H1 (cell line): ENCODE measurements at regions not wholly inside any gene's neighbourhood (a gene's known extent, or its start where the extent isn't known, plus 50 kb on each side); places are given as distances from the start of the nearest gene placed in this dataset.

ENCODE experiments used
- CTCF ChIA-PET: fragments of 300-600 bp; sonication (Branson Sonifier 250); formaldehyde crosslinking; loops from one replicate; lab custom pipeline; 2021; ENCODE audit not compliant: partially characterized antibody; lab: Charles Lee
- POLR2A ChIA-PET: fragments of 300-600 bp; sonication (Branson Sonifier 250); formaldehyde crosslinking; loops from one replicate; lab custom pipeline; 2021; ENCODE audit warnings: inconsistent platforms; ENCODE audit not compliant: partially characterized antibody; lab: Charles Lee
- DNase-seq, 2 experiments: peaks; one replicate each; pipeline versions ENCODE4 v3.0.0 to v3.0.0-alpha.2; 2010 to 2022; ENCODE audit warnings: low spot score in 2 of 2, low read depth in 1 of 2, mixed read lengths in 1 of 2
- FAIRE-seq: peaks from 2 replicates; lab custom pipeline; 2011; peaks lifted over from hg19 to GRCh38; lab: Jason Lieb, UNC
- H2AFZ ChIP-seq: 2 replicates; pipeline ENCODE4 v1.8.1; 2012; ENCODE audit warnings: low read length, inconsistent platforms
- H2AK5ac ChIP-seq: 2 replicates; pipeline ENCODE4 v1.6.1; 2013; ENCODE audit warnings: low read depth, low read length
- H2BK120ac ChIP-seq: replicated peaks from 2 replicates; pipeline ENCODE3; 2013; ENCODE audit warnings: low read depth, low read length, inconsistent platforms
- H2BK12ac ChIP-seq: 2 replicates; pipeline ENCODE4 v1.6.1; 2013; ENCODE audit warnings: low read depth, low read length
- H2BK15ac ChIP-seq: 2 replicates; pipeline ENCODE4 v1.6.1; 2013; ENCODE audit warnings: low read length
- H2BK20ac ChIP-seq: 2 replicates; pipeline ENCODE4 v1.6.1; 2013; ENCODE audit warnings: low read length
- H2BK5ac ChIP-seq: 2 replicates; pipeline ENCODE4 v1.6.1; 2013; ENCODE audit warnings: low read depth, low read length
- H3K14ac ChIP-seq: 2 replicates; pipeline ENCODE4 v1.6.1; 2013; ENCODE audit warnings: inconsistent platforms; ENCODE audit not compliant: insufficient read length
- H3K18ac ChIP-seq: 2 replicates; pipeline ENCODE4 v1.6.1; 2013; ENCODE audit warnings: low read length; ENCODE audit errors: extremely low read depth
- H3K23ac ChIP-seq: 2 replicates; pipeline ENCODE4 v1.6.1; 2013; ENCODE audit warnings: inconsistent platforms; ENCODE audit not compliant: insufficient read length
- H3K23me2 ChIP-seq: 2 replicates; pipeline ENCODE4 v1.6.1; 2013; ENCODE audit warnings: low read depth, low read length
- H3K27ac ChIP-seq: 2 replicates; pipeline ENCODE4 v1.6.1; 2011; ENCODE audit warnings: low read depth, low read length, inconsistent platforms
- H3K27me3 ChIP-seq, 4 experiments: replicated peaks in 1 of 4; 1 replicate in 1 of 4; 2 replicates in 3 of 4; pipeline versions ENCODE4 v1.6.1 to v1.8.1; 2011 to 2013; ENCODE audit warnings: low read length in 3 of 4, mild to moderate bottlenecking in 3 of 4, inconsistent platforms in 2 of 4, mixed read lengths in 2 of 4, moderate library complexity in 1 of 4; ENCODE audit not compliant: control insufficient read depth in 3 of 4, insufficient read depth in 3 of 4; ENCODE audit errors: extremely low read depth in 1 of 4
- H3K36me3 ChIP-seq, 4 experiments: 2 replicates each; pipeline versions ENCODE4 v1.6.1 to v1.8.1; 2011 to 2013; ENCODE audit warnings: mild to moderate bottlenecking in 4 of 4, low read length in 3 of 4, moderate library complexity in 2 of 4, control low read depth in 1 of 4, inconsistent platforms in 1 of 4; ENCODE audit not compliant: insufficient read depth in 4 of 4, control insufficient read depth in 2 of 4
- H3K4ac ChIP-seq: replicated peaks from 2 replicates; pipeline ENCODE3; 2013; ENCODE audit warnings: low read length, low read depth, mixed read lengths, inconsistent platforms; ENCODE audit not compliant: insufficient read length
- H3K4me1 ChIP-seq, 4 experiments: replicated peaks in 1 of 4; 1 replicate in 1 of 4; 2 replicates in 3 of 4; pipeline versions ENCODE4 v1.6.1 to v1.8.1; 2011 to 2013; ENCODE audit warnings: low read length in 3 of 4, inconsistent platforms in 2 of 4, mixed read lengths in 1 of 4; ENCODE audit not compliant: insufficient read depth in 4 of 4, control insufficient read depth in 3 of 4
- H3K4me2 ChIP-seq, 2 experiments: 2 replicates each; pipeline versions ENCODE4 v1.6.1 to v1.8.1; 2011 to 2013; ENCODE audit warnings: low read depth in 2 of 2, low read length in 2 of 2, control low read depth in 1 of 2, inconsistent platforms in 1 of 2, mild to moderate bottlenecking in 1 of 2; ENCODE audit not compliant: insufficient read depth in 1 of 2
- H3K4me3 ChIP-seq, 4 experiments: fragments of 200-600, 300-600 bp in 1 of 4; sonication (generic), shearing (Covaris generic), sonication (Bioruptor Twin) in 1 of 4; 2 replicates each; pipeline versions ENCODE4 v1.5.1 to v1.8.1; 2011 to 2016; ENCODE audit warnings: low read length in 4 of 4, low read depth in 3 of 4, control low read depth in 2 of 4, inconsistent platforms in 2 of 4, mild to moderate bottlenecking in 2 of 4, mixed read lengths in 1 of 4, moderate library complexity in 1 of 4; ENCODE audit not compliant: insufficient read depth in 2 of 4; ENCODE audit errors: extremely low read depth in 1 of 4
- H3K56ac ChIP-seq: replicated peaks from 2 replicates; pipeline ENCODE3; 2013; ENCODE audit warnings: low read depth, mild to moderate bottlenecking, mixed read lengths, low read length, inconsistent platforms; ENCODE audit not compliant: insufficient read length
- H3K79me1 ChIP-seq: 2 replicates; pipeline ENCODE4 v1.6.1; 2013; ENCODE audit warnings: low read depth, low read length, control low read depth
- H3K79me2 ChIP-seq, 2 experiments: 2 replicates each; pipeline versions ENCODE4 v1.6.1 to v1.8.1; 2012 to 2013; ENCODE audit warnings: low read length in 2 of 2, mild to moderate bottlenecking in 2 of 2, inconsistent platforms in 1 of 2; ENCODE audit not compliant: insufficient read depth in 2 of 2, control insufficient read depth in 1 of 2
- H3K9ac ChIP-seq, 4 experiments: replicated peaks in 1 of 4; 1 replicate in 1 of 4; 2 replicates in 3 of 4; pipeline versions ENCODE4 v1.6.1 to v1.8.1; 2011 to 2013; ENCODE audit warnings: low read depth in 3 of 4, low read length in 3 of 4, control low read depth in 2 of 4, mild to moderate bottlenecking in 2 of 4, moderate library complexity in 2 of 4, inconsistent platforms in 1 of 4; ENCODE audit errors: extremely low read depth in 1 of 4
- H3K9me3 ChIP-seq, 2 experiments: 2 replicates each; pipeline versions ENCODE4 v1.6.1 to v1.8.1; 2012 to 2013; ENCODE audit warnings: mild to moderate bottlenecking in 2 of 2, moderate library complexity in 2 of 2, control low read depth in 1 of 2, inconsistent platforms in 1 of 2, low read depth in 1 of 2, low read length in 1 of 2, mixed read lengths in 1 of 2; ENCODE audit not compliant: insufficient read depth in 2 of 2
- H4K20me1 ChIP-seq, 2 experiments: replicated peaks in 1 of 2; 2 replicates each; pipeline versions ENCODE3 to v1.8.1; 2011 to 2013; ENCODE audit warnings: inconsistent platforms in 2 of 2, low read length in 2 of 2, mild to moderate bottlenecking in 1 of 2; ENCODE audit not compliant: insufficient read depth in 2 of 2, control insufficient read depth in 1 of 2
- H4K5ac ChIP-seq: 2 replicates; pipeline ENCODE4 v1.6.1; 2013; ENCODE audit warnings: low read length, low read depth, mixed read lengths, inconsistent platforms; ENCODE audit not compliant: insufficient read length
- H4K8ac ChIP-seq: 2 replicates; pipeline ENCODE4 v1.8.0; 2013; ENCODE audit warnings: mild to moderate bottlenecking, moderate library complexity, low read length, inconsistent platforms; ENCODE audit not compliant: insufficient read depth; ENCODE audit errors: extremely low read depth
- H4K91ac ChIP-seq: replicated peaks from 2 replicates; pipeline ENCODE3; 2013; ENCODE audit warnings: low read length, mixed read lengths, inconsistent platforms; ENCODE audit not compliant: insufficient read length
- BCL11A ChIP-seq, 2 experiments: IDR thresholded peaks; one replicate each; pipeline ENCODE4 v1.6.1; 2011; ENCODE audit warnings: low read depth in 2 of 2, low read length in 2 of 2, mild to moderate bottlenecking in 2 of 2
- CBX5 ChIP-seq: fragments of 300-800, 300-1000 bp; sonication (generic); IDR thresholded peaks from 2 replicates; pipeline ENCODE4 v1.7.1; 2016; ENCODE audit warnings: antibody characterized with exemption, low read length, low read depth
- CTBP2 ChIP-seq: IDR thresholded peaks from 2 replicates; pipeline ENCODE4 v1.7.0; 2011; ENCODE audit warnings: borderline replicate concordance, mild to moderate bottlenecking, moderate library complexity, mixed read lengths, low read length; ENCODE audit not compliant: insufficient read depth, insufficient read length
- GTF2F1 ChIP-seq: IDR thresholded peaks from 2 replicates; pipeline ENCODE4 v1.6.1; 2012; ENCODE audit warnings: low read depth, low read length, improper control_type of control experiment, borderline replicate concordance
- HDAC6 ChIP-seq: IDR thresholded peaks from one replicate; pipeline ENCODE4 v1.7.1; 2012; ENCODE audit warnings: low read depth, mild to moderate bottlenecking, inconsistent platforms, low read length, moderate library complexity
- JUN ChIP-seq: IDR thresholded peaks from 2 replicates; pipeline ENCODE4 v1.6.1; 2011; ENCODE audit warnings: low read depth, mild to moderate bottlenecking, improper control_type of control experiment, low read length
- RBBP5 ChIP-seq: IDR thresholded peaks from 2 replicates; pipeline ENCODE4 v1.7.1; 2012; ENCODE audit warnings: low read depth, mild to moderate bottlenecking, inconsistent platforms, low read length, moderate library complexity, borderline replicate concordance
- RFX5 ChIP-seq: IDR thresholded peaks from 2 replicates; pipeline ENCODE4 v1.6.1; 2011; ENCODE audit warnings: low read depth, low read length, improper control_type of control experiment, borderline replicate concordance
- SIX5 ChIP-seq: IDR thresholded peaks from 2 replicates; pipeline ENCODE4 v1.6.1; 2011; ENCODE audit warnings: mild to moderate bottlenecking, low read depth, low read length
- SP2 ChIP-seq: IDR thresholded peaks from 2 replicates; pipeline ENCODE4 v1.6.1; 2012; ENCODE audit warnings: mild to moderate bottlenecking, low read length, inconsistent platforms
- SRF ChIP-seq: IDR thresholded peaks from 2 replicates; pipeline ENCODE4 v1.6.1; 2011; ENCODE audit warnings: mild to moderate bottlenecking, low read depth, low read length, moderate library complexity
- ZNF274 ChIP-seq: IDR thresholded peaks from 2 replicates; pipeline ENCODE4 v1.7.0; 2012; ENCODE audit warnings: low read length, borderline replicate concordance; ENCODE audit errors: extremely low read depth
- WGBS, 2 experiments: shearing (Covaris generic) in 1 of 2; methylation state at CpG; one replicate each; pipeline versions ENCODE4 v1.1.6 to v1.1.7; 2013 to 2015; ENCODE audit warnings: low lambda C conversion rate in 2 of 2, mixed read lengths in 2 of 2, inconsistent platforms in 1 of 2, low coverage in 1 of 2, missing lambda C conversion rate in 1 of 2; ENCODE audit not compliant: insufficient replicate concordance in 2 of 2, insufficient coverage in 1 of 2, insufficient read length in 1 of 2; ENCODE audit errors: extremely low coverage in 1 of 2, missing lambda C conversion rate in 1 of 2; 5-methylcytosine and 5-hydroxymethylcytosine counted together
- TF ChIP-seq, protein P1 (sequence below): IDR thresholded peaks from 2 replicates; pipeline ENCODE4 v1.6.1; 2012; ENCODE audit warnings: low read length, inconsistent platforms

DNA sequence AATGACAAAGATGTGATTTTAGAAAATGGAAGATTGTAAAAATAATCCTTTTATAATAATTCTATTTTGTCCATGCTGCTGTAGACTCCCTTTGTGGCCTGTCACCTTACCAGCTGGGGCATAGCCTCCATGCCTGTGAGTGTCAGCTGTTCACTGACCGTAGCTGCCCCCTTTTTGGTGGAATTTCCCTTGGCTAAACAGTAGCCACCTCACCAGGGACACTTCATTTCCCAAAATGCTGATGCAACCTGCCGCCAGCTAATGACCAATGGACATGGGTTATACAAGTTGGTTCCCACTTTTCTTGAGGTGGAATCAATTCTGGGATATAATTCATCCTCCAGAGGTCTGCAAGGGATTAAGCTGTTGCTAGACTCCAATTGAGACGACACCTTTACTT is 368.4 kb downstream of the PRDM5 start:
- Histone ChIP-seq H2BK15ac (no peak overlapping the region), H3K9ac (no peak overlapping the region), H3K9me3 (no peaks in the 10 kb centered on the region), H3K36me3 (no peaks in the 10 kb centered on the region), H4K5ac (no peak overlapping the region), H3K4me3 (no peak overlapping the region), H3K79me1 (no peaks in the 10 kb centered on the region), H3K23ac (no peak overlapping the region), H3K4ac (no peak overlapping the region), H2BK120ac (no peak overlapping the region), H4K8ac (no peak overlapping the region), H3K18ac (no peak overlapping the region), H3K14ac (no peak overlapping the region), H2AFZ (peak overlapping the region; percentile 3; the same call in 1 of the 2 replicates), H4K20me1 (no peaks in the 10 kb centered on the region), H4K91ac (no peak overlapping the region), H3K27ac (no peak overlapping the region), H2AK5ac (no peak overlapping the region), H3K79me2 (no peaks in the 10 kb centered on the region), H3K23me2 (no peaks in the 10 kb centered on the region), H2BK20ac (no peak overlapping the region), H3K4me1 (peaks cover 0 to 9% (median 4%) of the 10 kb centered on the region in 4 experiments; a peak in 2 of 7 replicates), H3K4me2 (no peak overlapping the region), H3K27me3 (no peaks in the 10 kb centered on the region), H2BK12ac (no peak overlapping the region), H2BK5ac (no peak overlapping the region), H3K56ac (no peak overlapping the region)
- ChIA-PET POLR2A (no interaction called here), CTCF (no interaction called here)
- FAIRE-seq (no peak), DNase-seq (no peak)
- 80% methylated on average over 3 of the region's 3 CpGs; no CpG with 5 or more reads in 1 of the 2 experiments for WGBS, 2 experiments
- no peak for TF ChIP-seq JUN
- no peak for TF ChIP-seq RBBP5
- TF ChIP-seq BCL11A (IDR thresholded peaks at IDR 0.05; ENCODE audit: low read depth in 2 of 2, low read length in 2 of 2): no peak
- no peak for TF ChIP-seq HDAC6
- TF ChIP-seq RFX5: no peak
- TF ChIP-seq GTF2F1: no peak
- TF ChIP-seq CBX5: no peak
- no peak for TF ChIP-seq SRF
- no peak for TF ChIP-seq SP2
- TF ChIP-seq CTBP2: no peak
- TF ChIP-seq ZNF274: no peak
- no peak for TF ChIP-seq SIX5
- TF ChIP-seq, protein P1, sequence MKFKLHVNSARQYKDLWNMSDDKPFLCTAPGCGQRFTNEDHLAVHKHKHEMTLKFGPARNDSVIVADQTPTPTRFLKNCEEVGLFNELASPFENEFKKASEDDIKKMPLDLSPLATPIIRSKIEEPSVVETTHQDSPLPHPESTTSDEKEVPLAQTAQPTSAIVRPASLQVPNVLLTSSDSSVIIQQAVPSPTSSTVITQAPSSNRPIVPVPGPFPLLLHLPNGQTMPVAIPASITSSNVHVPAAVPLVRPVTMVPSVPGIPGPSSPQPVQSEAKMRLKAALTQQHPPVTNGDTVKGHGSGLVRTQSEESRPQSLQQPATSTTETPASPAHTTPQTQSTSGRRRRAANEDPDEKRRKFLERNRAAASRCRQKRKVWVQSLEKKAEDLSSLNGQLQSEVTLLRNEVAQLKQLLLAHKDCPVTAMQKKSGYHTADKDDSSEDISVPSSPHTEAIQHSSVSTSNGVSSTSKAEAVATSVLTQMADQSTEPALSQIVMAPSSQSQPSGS: no peak
